Activated naive CD4-positive, alpha-beta T cell treated with anti-CD3 and anti-CD28 coated beads for 36 hours (primary cell): ENCODE measurements at regions not wholly inside any gene's neighbourhood (a gene's known extent, or its start where the extent isn't known, plus 50 kb on each side); places are given as distances from the start of the nearest gene placed in this dataset.

ENCODE experiments used
- CTCF ChIA-PET: fragments of 350-600 bp; sonication (Branson Sonifier 250); formaldehyde crosslinking; loops from one replicate; lab custom pipeline; 2021; ENCODE audit warnings: antibody characterized with exemption; lab: Charles Lee
- DNase-seq: peaks from one replicate; pipeline ENCODE4 v3.0.0-alpha.2; 2020
- H3K27ac Mint-ChIP-seq: one replicate; pipeline ENCODE4 v1.8.0; 2021; ENCODE audit warnings: mild to moderate bottlenecking, mixed read lengths
- H3K27me3 Mint-ChIP-seq: one replicate; pipeline ENCODE4 v1.8.0; 2021; ENCODE audit warnings: low read depth, mixed read lengths
- H3K36me3 Mint-ChIP-seq: one replicate; pipeline ENCODE4 v1.8.0; 2021; ENCODE audit warnings: low read depth, mixed read lengths
- H3K4me1 Mint-ChIP-seq: one replicate; pipeline ENCODE4 v1.8.0; 2021; ENCODE audit warnings: low read depth, mixed read lengths
- H3K4me3 Mint-ChIP-seq: one replicate; pipeline ENCODE4 v1.8.0; 2021; ENCODE audit warnings: mild to moderate bottlenecking, moderate library complexity, mixed read lengths
- H3K9me3 Mint-ChIP-seq: one replicate; pipeline ENCODE4 v1.8.0; 2021; ENCODE audit warnings: mixed read lengths
- intact Hi-C: fragments of 100-400 bp; cut with micrococcal nuclease; formaldehyde crosslinking; loops from one replicate; pipeline ENCODE4 v1.15.1; 2023

GRCh38 chr1:5297180-5297885, 642.9 kb downstream of the AJAP1 start:
- Mint-ChIP-seq H3K27ac (no peak overlapping the region), H3K36me3 (no peaks in the 10 kb centered on the region), H3K27me3 (no peaks in the 10 kb centered on the region), H3K9me3 (no peaks in the 10 kb centered on the region), H3K4me3 (no peak overlapping the region), H3K4me1 (no peaks in the 10 kb centered on the region)
- intact Hi-C loops: no loop called here
- CTCF ChIA-PET: no interaction called here
- DNase-seq: no peak

- CTCF ChIA-PET: interaction anchor here (0.8 kb wide), 1 partner anchor 208 kb away, joined by 3 read pairs; no protein-coding TSS in a partner anchor
- Mint-ChIP-seq H3K4me3 (no peak overlapping the region), H3K27ac (no peak overlapping the region), H3K9me3 (no peaks in the 10 kb centered on the region), H3K4me1 (no peaks in the 10 kb centered on the region), H3K36me3 (no peaks in the 10 kb centered on the region), H3K27me3 (no peaks in the 10 kb centered on the region)
- DNase-seq: no peak
- intact Hi-C loops: no loop called here
These were observed 642.3 kb downstream of the AJAP1 start for GRCh38 chr1:5296557-5297179.

- H3K9me3 Mint-ChIP-seq: no peaks in the 10 kb centered on the region
- intact Hi-C loops: no loop called here
- H3K36me3 Mint-ChIP-seq: no peaks in the 10 kb centered on the region
- H3K4me1 Mint-ChIP-seq: no peaks in the 10 kb centered on the region
- H3K27ac Mint-ChIP-seq: no peak overlapping the region
- CTCF ChIA-PET: interaction anchor here (0.8 kb wide), 1 partner anchor 209 kb away, joined by 3 read pairs; no protein-coding TSS in a partner anchor
- no peak overlapping the region for H3K4me3 Mint-ChIP-seq
- H3K27me3 Mint-ChIP-seq: no peaks in the 10 kb centered on the region
- no peak for DNase-seq
These were observed 641.7 kb downstream of the AJAP1 start for GRCh38 chr1:5296095-5296494.

- H3K4me3 Mint-ChIP-seq: no peak overlapping the region
- no peaks in the 10 kb centered on the region for H3K27me3 Mint-ChIP-seq
- H3K9me3 Mint-ChIP-seq: no peaks in the 10 kb centered on the region
These were observed 637.5 kb downstream of the AJAP1 start for GRCh38 chr1:5291889-5292288.

GRCh38 chr1:5287178-5288150, 633.1 kb downstream of the AJAP1 start:
- H3K36me3 Mint-ChIP-seq: no peaks in the 10 kb centered on the region
- CTCF ChIA-PET: interaction anchor here (0.5 kb wide), 1 partner anchor 68 kb away, joined by 3 read pairs; no protein-coding TSS in a partner anchor
- H3K4me3 Mint-ChIP-seq: no peak overlapping the region
- no peak for DNase-seq
- H3K27ac Mint-ChIP-seq: no peak overlapping the region
- no peaks in the 10 kb centered on the region for H3K9me3 Mint-ChIP-seq
- no peaks in the 10 kb centered on the region for H3K27me3 Mint-ChIP-seq
- intact Hi-C loops: loop anchor here (2.0 to 10.0 kb wide), 2 partner anchors 157 to 195 kb away; no protein-coding TSS in a partner anchor
- H3K4me1 Mint-ChIP-seq: peaks cover 6% of the 10 kb centered on the region

More at GRCh38 chr1:5291889-5292288, 637.5 kb downstream of the AJAP1 start:
- no peaks in the 10 kb centered on the region for H3K36me3 Mint-ChIP-seq
- CTCF ChIA-PET: no interaction called here
- DNase-seq: no peak
- H3K27ac Mint-ChIP-seq: no peak overlapping the region
- intact Hi-C loops: no loop called here
- H3K4me1 Mint-ChIP-seq: no peaks in the 10 kb centered on the region

GRCh38 chr1:5286244-5286643, 631.8 kb downstream of the AJAP1 start:
- H3K36me3 Mint-ChIP-seq: no peaks in the 10 kb centered on the region
- CTCF ChIA-PET: interaction anchor here (0.7 to 1.3 kb wide), 4 partner anchors 40 to 630 kb away, joined by 3 to 4 read pairs (median 3); no protein-coding TSS in a partner anchor
- H3K9me3 Mint-ChIP-seq: no peaks in the 10 kb centered on the region
- intact Hi-C loops: loop anchor here (2.0 to 10.0 kb wide), 2 partner anchors 159 to 197 kb away; no protein-coding TSS in a partner anchor
- DNase-seq: peak; percentile 66
- H3K27me3 Mint-ChIP-seq: no peaks in the 10 kb centered on the region
- peaks cover 6% of the 10 kb centered on the region for H3K4me1 Mint-ChIP-seq
- H3K27ac Mint-ChIP-seq: no peak overlapping the region
- H3K4me3 Mint-ChIP-seq: no peak overlapping the region

GRCh38 chr1:5274527-5274926, 620.1 kb downstream of the AJAP1 start:
- no peak overlapping the region for H3K27ac Mint-ChIP-seq
- H3K27me3 Mint-ChIP-seq: no peaks in the 10 kb centered on the region
- H3K4me1 Mint-ChIP-seq: peaks cover 8% of the 10 kb centered on the region
- peaks cover under 1% of the 10 kb centered on the region for H3K9me3 Mint-ChIP-seq
- no peak overlapping the region for H3K4me3 Mint-ChIP-seq
- intact Hi-C loops: loop anchor here (10.0 kb wide), 1 partner anchor 620 kb away; the partner anchor contains the start of gene AJAP1
- no peaks in the 10 kb centered on the region for H3K36me3 Mint-ChIP-seq
- no peak for DNase-seq
- CTCF ChIA-PET: no interaction called here

- CTCF ChIA-PET: interaction anchor here (0.6 kb wide), 1 partner anchor 546 kb away, joined by 4 read pairs; no protein-coding TSS in a partner anchor
- intact Hi-C loops: loop anchor here (10.0 kb wide), 1 partner anchor 619 kb away; the partner anchor contains the start of gene AJAP1
- peak; percentile 45 for DNase-seq
- Mint-ChIP-seq H3K36me3 (no peaks in the 10 kb centered on the region), H3K9me3 (peaks cover 4% of the 10 kb centered on the region), H3K27me3 (no peaks in the 10 kb centered on the region), H3K27ac (no peak overlapping the region), H3K4me3 (no peak overlapping the region), H3K4me1 (peaks cover 8% of the 10 kb centered on the region)
These were observed 619.0 kb downstream of the AJAP1 start for GRCh38 chr1:5273280-5274003.

- Mint-ChIP-seq H3K27ac (no peak overlapping the region), H3K36me3 (no peaks in the 10 kb centered on the region), H3K27me3 (no peaks in the 10 kb centered on the region), H3K4me1 (peaks cover 8% of the 10 kb centered on the region), H3K4me3 (no peak overlapping the region), H3K9me3 (peaks cover 4% of the 10 kb centered on the region)
- no peak for DNase-seq
- intact Hi-C loops: loop anchor here (10.0 kb wide), 1 partner anchor 618 kb away; the partner anchor contains the start of gene AJAP1
- CTCF ChIA-PET: no interaction called here
These were observed 617.9 kb downstream of the AJAP1 start for GRCh38 chr1:5272325-5272724.

GRCh38 chr1:5271264-5271663, 616.9 kb downstream of the AJAP1 start:
- no peak for DNase-seq
- Mint-ChIP-seq H3K27me3 (no peaks in the 10 kb centered on the region), H3K27ac (no peak overlapping the region), H3K4me1 (peaks cover 8% of the 10 kb centered on the region), H3K9me3 (peaks cover 4% of the 10 kb centered on the region), H3K36me3 (no peaks in the 10 kb centered on the region), H3K4me3 (no peak overlapping the region)
- intact Hi-C loops: loop anchor here (10.0 kb wide), 1 partner anchor 616 kb away; the partner anchor contains the start of gene AJAP1
- CTCF ChIA-PET: no interaction called here

GRCh38 chr1:5269901-5270300, 615.5 kb downstream of the AJAP1 start:
- H3K27ac Mint-ChIP-seq: no peak overlapping the region
- CTCF ChIA-PET: no interaction called here
- no peak for DNase-seq
- no peaks in the 10 kb centered on the region for H3K27me3 Mint-ChIP-seq
- peaks cover 8% of the 10 kb centered on the region for H3K4me1 Mint-ChIP-seq
- H3K9me3 Mint-ChIP-seq: peaks cover 4% of the 10 kb centered on the region
- H3K4me3 Mint-ChIP-seq: no peak overlapping the region
- H3K36me3 Mint-ChIP-seq: no peaks in the 10 kb centered on the region
- intact Hi-C loops: loop anchor here (10.0 kb wide), 1 partner anchor 615 kb away; the partner anchor contains the start of gene AJAP1
